SU-DHL-6 (cell line): ENCODE measurements at regions not wholly inside any gene's neighbourhood (a gene's known extent, or its start where the extent isn't known, plus 50 kb on each side); places are given as distances from the start of the nearest gene placed in this dataset.

Source experiments
- CTCF ChIP-seq: fragments of 200-600 bp; sonication (generic); IDR thresholded peaks from one replicate; pipeline ENCODE4 v1.5.1; 2017; ENCODE audit warnings: antibody characterized with exemption, mild to moderate bottlenecking, low read length, moderate library complexity; ENCODE audit not compliant: insufficient read depth, poor library complexity, severe bottlenecking
- EZH2phosphoT487 ChIP-seq: fragments of 200-600 bp; sonication (generic), shearing (Covaris generic); conservative IDR thresholded peaks from 2 replicates; pipeline ENCODE4 v1.6.1; 2018; ENCODE audit warnings: mild to moderate bottlenecking, antibody characterized with exemption, low read length, moderate library complexity, mixed read lengths

- TF ChIP-seq CTCF (no peak), EZH2phosphoT487 (no peak)
Observed at GRCh38 chr1:234722270-234722704, 112.3 kb upstream of the IRF2BP2 start.
